HG02870 (cell line): ENCODE measurements at regions not wholly inside any gene's neighbourhood (a gene's known extent, or its start where the extent isn't known, plus 50 kb on each side); places are given as distances from the start of the nearest gene placed in this dataset.

ENCODE experiments used
- ATAC-seq: cut with Tn5 transposase; IDR thresholded peaks from one replicate; pipeline ENCODE4 v1.9.1; 2021; ENCODE audit warnings: mild to moderate bottlenecking, moderate library complexity; ENCODE audit not compliant: unreplicated experiment

GRCh38 chr5:10173716-10174115 lies 76.0 kb downstream of the ATPSCKMT start:
- ATAC-seq = no peak

GRCh38 chr5:10172247-10172646 lies 77.4 kb downstream of the ATPSCKMT start:
- ATAC-seq = no peak

- ATAC-seq = no peak
These were observed 80.3 kb downstream of the ATPSCKMT start for GRCh38 chr5:10169359-10169758.

- ATAC-seq = no peak
These were observed 81.4 kb downstream of the ATPSCKMT start for GRCh38 chr5:10168254-10168653.

- ATAC-seq = no peak
These were observed 81.9 kb downstream of the ATPSCKMT start for GRCh38 chr5:10167806-10168205.

GRCh38 chr5:10166392-10166791 lies 83.3 kb downstream of the ATPSCKMT start:
- no peak for ATAC-seq

- ATAC-seq = no peak
These were observed 87.2 kb downstream of the ATPSCKMT start for GRCh38 chr5:10162468-10162867.

GRCh38 chr5:10161778-10162177 lies 87.9 kb downstream of the ATPSCKMT start:
- no peak for ATAC-seq

- no peak for ATAC-seq
These were observed 89.4 kb downstream of the ATPSCKMT start for GRCh38 chr5:10160241-10160640.

- no peak for ATAC-seq
These were observed 90.8 kb downstream of the ATPSCKMT start for GRCh38 chr5:10158886-10159285.

- no peak for ATAC-seq
These were observed 92.5 kb downstream of the ATPSCKMT start for GRCh38 chr5:10157085-10157669.

GRCh38 chr5:10155897-10156667 lies 93.6 kb downstream of the ATPSCKMT start:
- ATAC-seq = no peak

GRCh38 chr5:10153808-10154537 lies 95.7 kb downstream of the ATPSCKMT start:
- ATAC-seq = no peak

- ATAC-seq = no peak
These were observed 96.3 kb downstream of the ATPSCKMT start for GRCh38 chr5:10153394-10153793.

- no peak for ATAC-seq
These were observed 98.0 kb downstream of the ATPSCKMT start for GRCh38 chr5:10151656-10152055.

- ATAC-seq = no peak
These were observed 99.8 kb downstream of the ATPSCKMT start for GRCh38 chr5:10149911-10150310.

- no peak for ATAC-seq
These were observed 103.7 kb downstream of the ATPSCKMT start for GRCh38 chr5:10145923-10146401.

GRCh38 chr5:10144040-10144439 lies 105.6 kb downstream of the ATPSCKMT start:
- ATAC-seq = no peak

- ATAC-seq = no peak
These were observed 109.3 kb downstream of the ATPSCKMT start for GRCh38 chr5:10140195-10140973.

- ATAC-seq = no peak
These were observed 111.2 kb downstream of the ATPSCKMT start for GRCh38 chr5:10138395-10139057.
